D721Med (cell line): ENCODE measurements at regions not wholly inside any gene's neighbourhood (a gene's known extent, or its start where the extent isn't known, plus 50 kb on each side); places are given as distances from the start of the nearest gene placed in this dataset.

Experiments used
- DNase-seq: peaks from one replicate; pipeline ENCODE4 v3.0.0; 2011; ENCODE audit warnings: low spot score; ENCODE audit not compliant: insufficient read length
- FAIRE-seq: peaks from 2 replicates; lab custom pipeline; 2011; peaks lifted over from hg19 to GRCh38; lab: Jason Lieb, UNC
- CTCF ChIP-seq: IDR thresholded peaks from 2 replicates; pipeline ENCODE4 v1.5.1; 2012; ENCODE audit warnings: mild to moderate bottlenecking, control low read depth; ENCODE audit not compliant: insufficient read depth; ENCODE audit errors: missing control alignments

- DNase-seq (no peak), FAIRE-seq (no peak)
- TF ChIP-seq CTCF, result no peak
These were observed 268.8 kb upstream of the SKOR2 start for GRCh38 chr18:47520263-47520662.

DNA sequence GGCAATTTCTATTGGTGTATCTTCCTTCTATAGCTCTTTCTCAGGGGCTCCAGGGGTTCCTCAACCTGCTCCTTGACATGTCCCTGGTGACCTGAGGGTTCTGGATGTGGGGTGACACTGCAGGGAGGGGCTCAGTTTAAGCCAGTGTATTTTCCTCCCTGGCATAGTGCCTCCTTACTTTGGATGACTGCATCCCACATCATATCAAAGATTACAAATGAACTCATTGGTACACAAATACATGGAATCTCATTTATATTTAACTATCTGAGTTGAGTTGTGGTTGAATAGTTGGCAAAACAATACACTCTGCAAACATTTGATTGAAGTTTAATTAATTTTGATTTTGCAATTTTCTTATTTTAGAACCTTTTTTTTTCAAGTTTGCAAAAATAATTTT is 268.2 kb upstream of the SKOR2 start:
- FAIRE-seq, result no peak
- TF ChIP-seq CTCF, result no peak

GRCh38 chr18:47519277-47519676 is 267.8 kb upstream of the SKOR2 start:
- FAIRE-seq (no peak), DNase-seq (no peak)
- no peak for TF ChIP-seq CTCF

More for the DNA sequence above, 268.2 kb upstream of the SKOR2 start:
- no peak for DNase-seq

- DNase-seq, result no peak
- FAIRE-seq, result no peak
- no peak for TF ChIP-seq CTCF
These were observed 262.2 kb upstream of the SKOR2 start for GRCh38 chr18:47513614-47514013.

DNA sequence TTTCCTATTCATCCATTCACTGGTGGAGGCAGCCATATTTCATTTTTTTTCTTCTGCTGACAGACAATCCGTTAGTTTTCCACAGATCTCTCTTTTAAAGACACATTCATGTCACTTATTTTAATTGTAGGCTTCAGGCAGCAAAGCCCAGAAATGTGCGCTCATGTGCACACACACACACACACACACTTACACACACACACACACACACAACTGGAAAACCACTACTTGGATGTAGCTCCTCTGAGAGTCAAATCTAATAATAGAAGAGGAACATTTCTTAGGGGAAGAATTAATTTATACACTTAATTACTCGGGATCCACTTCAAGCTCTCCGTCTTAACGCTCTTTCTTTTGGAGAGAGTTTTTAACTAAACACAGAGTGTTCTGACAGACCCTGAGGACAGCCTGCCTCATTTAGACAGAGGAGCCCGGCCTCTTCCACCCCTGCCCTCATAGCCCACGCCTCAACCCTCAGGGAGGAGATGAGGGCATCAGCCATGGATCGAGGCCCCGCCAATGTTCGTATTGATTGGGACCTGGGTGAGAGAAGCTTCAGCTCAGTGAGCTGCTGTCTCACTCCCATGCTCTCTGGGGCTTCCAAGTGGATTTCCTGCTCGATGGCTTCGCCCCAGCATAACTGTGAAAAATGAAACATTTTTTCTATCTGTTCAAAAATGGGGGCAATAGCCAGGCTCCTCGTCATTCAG is 261.4 kb upstream of the SKOR2 start:
- no peak for TF ChIP-seq CTCF
- DNase-seq, result no peak
- no peak for FAIRE-seq

DNA sequence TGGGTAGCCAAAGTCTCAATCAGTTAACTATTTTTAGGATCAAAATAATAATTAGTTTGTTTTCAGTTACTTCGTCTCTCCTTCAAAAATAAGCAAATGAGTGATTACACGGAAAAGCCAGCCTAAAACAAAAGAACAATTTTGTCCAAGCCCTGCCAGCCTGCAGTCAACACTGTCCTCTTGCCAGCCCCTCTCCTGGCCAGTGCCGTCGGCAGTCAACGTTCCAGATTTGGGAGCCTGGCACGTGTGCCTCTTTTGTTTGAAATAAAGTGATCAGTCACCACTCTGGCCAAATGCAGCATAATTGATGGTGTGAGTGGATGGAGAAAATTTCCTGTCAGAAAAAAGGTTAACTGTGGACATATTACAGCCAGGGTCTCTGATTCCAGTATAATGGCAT is 260.6 kb upstream of the SKOR2 start:
- FAIRE-seq (no peak), DNase-seq (no peak)
- TF ChIP-seq CTCF, result no peak

DNA sequence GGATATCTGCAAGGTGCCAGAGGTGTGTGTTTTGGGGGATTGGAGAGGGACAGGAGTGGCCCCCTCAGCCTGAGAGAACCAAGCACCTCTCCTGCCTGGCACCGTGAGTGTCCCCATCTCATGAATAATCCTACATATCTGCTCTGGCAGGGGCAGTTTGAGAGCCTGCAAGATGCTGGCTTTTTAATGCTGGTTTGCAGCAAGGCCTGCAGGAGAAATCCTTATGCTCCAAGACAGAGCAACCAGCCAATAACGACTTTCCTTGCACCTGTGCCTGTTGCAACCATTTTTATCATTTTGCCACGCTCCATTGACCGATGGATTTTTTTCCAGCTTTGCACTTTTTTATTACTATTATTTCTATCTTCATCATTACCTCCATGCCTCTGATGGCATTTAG is 259.4 kb upstream of the SKOR2 start:
- no peak for TF ChIP-seq CTCF
- no peak for DNase-seq
- no peak for FAIRE-seq
